RPMI8226 (cell line): ENCODE measurements at regions not wholly inside any gene's neighbourhood (a gene's known extent, or its start where the extent isn't known, plus 50 kb on each side); places are given as distances from the start of the nearest gene placed in this dataset.
A peak's percentile ranks its signal among the peaks of the same experiment; 100 is the strongest.
"Not testable (repeated sequence)": the region's sequence is repeated elsewhere in the genome, so short reads cannot be mapped to it uniquely, and the experiment has no call there.

Experiments used
- DNase-seq: peaks from one replicate; pipeline ENCODE4 v3.0.0-alpha.2; 2015

- no peak for DNase-seq
Observed at GRCh38 chr3:81998907-81999306, 237.5 kb upstream of the GBE1 start.

- DNase-seq = peak; percentile 26
Observed at GRCh38 chr3:81998139-81998755, 236.8 kb upstream of the GBE1 start.

- no peak for DNase-seq
Observed at GRCh38 chr3:81997390-81997789, 235.9 kb upstream of the GBE1 start.

- peak; percentile 40 for DNase-seq
Observed at GRCh38 chr3:81995329-81995728, 233.9 kb upstream of the GBE1 start.

- DNase-seq = no peak
Observed at GRCh38 chr3:81989758-81990157, 228.3 kb upstream of the GBE1 start.

- no peak for DNase-seq
Observed at GRCh38 chr3:81989274-81989673, 227.8 kb upstream of the GBE1 start.

- DNase-seq = not testable (repeated sequence)
Observed at GRCh38 chr3:81987412-81987811, 226.0 kb upstream of the GBE1 start.

- DNase-seq = no peak
Observed at GRCh38 chr3:81985996-81986723, 224.7 kb upstream of the GBE1 start.

- no peak for DNase-seq
Observed at GRCh38 chr3:81983382-81983781, 221.9 kb upstream of the GBE1 start.

GRCh38 chr3:81980596-81981494, 219.4 kb upstream of the GBE1 start:
- peak; percentile 23 for DNase-seq

- DNase-seq = no peak
Observed at GRCh38 chr3:81974751-81975150, 213.3 kb upstream of the GBE1 start.

- no peak for DNase-seq
Observed at GRCh38 chr3:81968658-81969057, 207.2 kb upstream of the GBE1 start.

- DNase-seq = no peak
Observed at GRCh38 chr3:81967393-81967792, 205.9 kb upstream of the GBE1 start.

GRCh38 chr3:81965696-81966095, 204.3 kb upstream of the GBE1 start:
- no peak for DNase-seq

GRCh38 chr3:81962396-81962795, 201.0 kb upstream of the GBE1 start:
- DNase-seq = no peak

- peak; percentile 8 for DNase-seq
Observed at GRCh38 chr3:81958972-81959640, 197.7 kb upstream of the GBE1 start.

- no peak for DNase-seq
Observed at GRCh38 chr3:81955878-81956277, 194.4 kb upstream of the GBE1 start.

GRCh38 chr3:81953111-81953510, 191.7 kb upstream of the GBE1 start:
- no peak for DNase-seq

- DNase-seq = no peak
Observed at GRCh38 chr3:81952141-81952540, 190.7 kb upstream of the GBE1 start.

- no peak for DNase-seq
Observed at GRCh38 chr3:81951636-81952035, 190.2 kb upstream of the GBE1 start.

- no peak for DNase-seq
Observed at GRCh38 chr3:81951106-81951505, 189.7 kb upstream of the GBE1 start.

GRCh38 chr3:81947359-81947758, 185.9 kb upstream of the GBE1 start:
- no peak for DNase-seq

- no peak for DNase-seq
Observed at GRCh38 chr3:81938681-81939080, 177.2 kb upstream of the GBE1 start.
